ENCODE measurements at regions not wholly inside any gene's neighbourhood (a gene's known extent, or its start where the extent isn't known, plus 50 kb on each side); places are given as distances from the start of the nearest gene placed in this dataset.

DNA sequence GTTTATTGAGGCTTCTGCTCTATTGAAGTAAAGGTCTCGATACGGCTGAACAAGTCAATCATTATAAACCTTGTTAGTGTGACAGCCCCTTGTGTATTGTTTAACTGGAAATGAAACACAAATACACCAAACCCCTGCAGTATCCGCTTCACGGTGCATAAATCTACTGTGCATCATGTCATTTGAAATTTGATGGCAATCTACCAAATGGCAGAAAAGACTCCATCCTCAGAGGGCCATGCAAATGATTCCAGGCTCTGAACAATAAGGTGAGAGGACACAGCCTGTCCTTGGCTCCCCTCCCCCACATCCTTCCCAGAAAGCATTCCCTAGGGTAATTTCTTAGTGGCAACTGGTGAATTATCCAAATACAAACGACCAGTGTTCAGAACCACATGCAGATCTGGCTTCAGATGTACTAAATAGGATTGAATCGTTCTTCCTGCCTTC is 80.6 kb downstream of the ADCYAP1 start:
- Histone ChIP-seq H3K9me3 (no peaks in the 10 kb centered on the region), H4K20me1 (ENCODE audit: insufficient read depth) (no peaks in the 10 kb centered on the region), H3K27me3 (ENCODE audit: insufficient read depth) (no peaks in the 10 kb centered on the region), H3K4me2 (no peak overlapping the region), H3K79me2 (ENCODE audit: insufficient read depth) (no peaks in the 10 kb centered on the region), H3K9ac (no peak overlapping the region), H3K4me1 (ENCODE audit: control insufficient read depth in 1 of 2, insufficient read depth in 2 of 2, low read depth in 1 of 2, low read length in 1 of 2) (no peaks in the 10 kb centered on the region), H3K9me2 (no peaks in the 10 kb centered on the region), H3K36me3 (replicated peaks in 1 of 2; ENCODE audit: control insufficient read depth in 1 of 2, insufficient read depth in 2 of 2, low read length in 1 of 2) (no peaks in the 10 kb centered on the region), H3F3A (replicated peaks; ENCODE audit: insufficient read depth) (no peaks in the 10 kb centered on the region), H3K4me3 (ENCODE audit: low read depth in 2 of 2, low read length in 1 of 2) (no peak overlapping the region), H2AFZ (ENCODE audit: low read depth) (no peak overlapping the region), H3K27ac (ENCODE audit: low read depth in 2 of 2, low read length in 1 of 2) (no peak overlapping the region)
- WGBS (ENCODE audit: low lambda C conversion rate) = 9% methylated on average over 6 of the region's 6 CpGs
- TF ChIP-seq POLR2AphosphoS5 (IDR thresholded peaks at IDR 0.05; ENCODE audit: low read depth, low read length) = no peak
- TF ChIP-seq, protein P1, sequence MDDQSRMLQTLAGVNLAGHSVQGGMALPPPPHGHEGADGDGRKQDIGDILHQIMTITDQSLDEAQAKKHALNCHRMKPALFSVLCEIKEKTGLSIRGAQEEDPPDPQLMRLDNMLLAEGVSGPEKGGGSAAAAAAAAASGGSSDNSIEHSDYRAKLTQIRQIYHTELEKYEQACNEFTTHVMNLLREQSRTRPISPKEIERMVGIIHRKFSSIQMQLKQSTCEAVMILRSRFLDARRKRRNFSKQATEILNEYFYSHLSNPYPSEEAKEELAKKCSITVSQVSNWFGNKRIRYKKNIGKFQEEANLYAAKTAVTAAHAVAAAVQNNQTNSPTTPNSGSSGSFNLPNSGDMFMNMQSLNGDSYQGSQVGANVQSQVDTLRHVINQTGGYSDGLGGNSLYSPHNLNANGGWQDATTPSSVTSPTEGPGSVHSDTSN (IDR thresholded peaks at IDR 0.05) = no peak
- TF ChIP-seq, protein P2, sequence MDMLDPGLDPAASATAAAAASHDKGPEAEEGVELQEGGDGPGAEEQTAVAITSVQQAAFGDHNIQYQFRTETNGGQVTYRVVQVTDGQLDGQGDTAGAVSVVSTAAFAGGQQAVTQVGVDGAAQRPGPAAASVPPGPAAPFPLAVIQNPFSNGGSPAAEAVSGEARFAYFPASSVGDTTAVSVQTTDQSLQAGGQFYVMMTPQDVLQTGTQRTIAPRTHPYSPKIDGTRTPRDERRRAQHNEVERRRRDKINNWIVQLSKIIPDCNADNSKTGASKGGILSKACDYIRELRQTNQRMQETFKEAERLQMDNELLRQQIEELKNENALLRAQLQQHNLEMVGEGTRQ (IDR thresholded peaks at IDR 0.05; ENCODE audit: borderline replicate concordance, low read depth, low read length) = no peak
- no peak for TF ChIP-seq CHD2 (IDR thresholded peaks at IDR 0.05; ENCODE audit: low read length, partially characterized antibody)
- TF ChIP-seq MXI1 (IDR thresholded peaks at IDR 0.05; ENCODE audit: low read depth, low read length) = no peak
- TF ChIP-seq TCF12 (IDR thresholded peaks at IDR 0.05) = no peak
- no peak for TF ChIP-seq IRF3 (IDR thresholded peaks at IDR 0.05; ENCODE audit: low read depth, low read length)
- TF ChIP-seq NRF1 (IDR thresholded peaks at IDR 0.05; ENCODE audit: low read depth, low read length) = no peak
- TF ChIP-seq TEAD4 (IDR thresholded peaks at IDR 0.05; ENCODE audit: borderline replicate concordance, insufficient read depth) = no peak
- TF ChIP-seq, protein P3, sequence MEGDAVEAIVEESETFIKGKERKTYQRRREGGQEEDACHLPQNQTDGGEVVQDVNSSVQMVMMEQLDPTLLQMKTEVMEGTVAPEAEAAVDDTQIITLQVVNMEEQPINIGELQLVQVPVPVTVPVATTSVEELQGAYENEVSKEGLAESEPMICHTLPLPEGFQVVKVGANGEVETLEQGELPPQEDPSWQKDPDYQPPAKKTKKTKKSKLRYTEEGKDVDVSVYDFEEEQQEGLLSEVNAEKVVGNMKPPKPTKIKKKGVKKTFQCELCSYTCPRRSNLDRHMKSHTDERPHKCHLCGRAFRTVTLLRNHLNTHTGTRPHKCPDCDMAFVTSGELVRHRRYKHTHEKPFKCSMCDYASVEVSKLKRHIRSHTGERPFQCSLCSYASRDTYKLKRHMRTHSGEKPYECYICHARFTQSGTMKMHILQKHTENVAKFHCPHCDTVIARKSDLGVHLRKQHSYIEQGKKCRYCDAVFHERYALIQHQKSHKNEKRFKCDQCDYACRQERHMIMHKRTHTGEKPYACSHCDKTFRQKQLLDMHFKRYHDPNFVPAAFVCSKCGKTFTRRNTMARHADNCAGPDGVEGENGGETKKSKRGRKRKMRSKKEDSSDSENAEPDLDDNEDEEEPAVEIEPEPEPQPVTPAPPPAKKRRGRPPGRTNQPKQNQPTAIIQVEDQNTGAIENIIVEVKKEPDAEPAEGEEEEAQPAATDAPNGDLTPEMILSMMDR (IDR thresholded peaks at IDR 0.05) = no peak
- no peak for TF ChIP-seq RXRA (IDR thresholded peaks at IDR 0.05; ENCODE audit: borderline replicate concordance, low read depth)
- no peak for TF ChIP-seq ELF1 (IDR thresholded peaks at IDR 0.05)
- TF ChIP-seq FOXJ3 (CRISPR knock-in tag; IDR thresholded peaks at IDR 0.05) = no peak
- no peak for TF ChIP-seq NFIC (IDR thresholded peaks at IDR 0.05; ENCODE audit: borderline replicate concordance)
- no peak for TF ChIP-seq REST (IDR thresholded peaks at IDR 0.05; ENCODE audit: low read depth, low read length)
- DNase-seq = no peak
- ChIA-PET CTCF (interaction anchor here (3.1 kb wide), 1 partner anchor 23 kb away, joined by 11 read pairs; no protein-coding TSS in a partner anchor), POLR2A (no interaction called here)

Data from SK-N-SH (cell line).